Stimulated activated naive B cell treated with anti-CD40 and anti-IgM and Interleukin-4, amounts not matched to agents 10 μg/mL and 1 μg/mL and 100 μg/mL, for 72 hours (primary cell): ENCODE measurements at regions not wholly inside any gene's neighbourhood (a gene's known extent, or its start where the extent isn't known, plus 50 kb on each side); places are given as distances from the start of the nearest gene placed in this dataset.
"Not testable (repeated sequence)": the region's sequence is repeated elsewhere in the genome, so short reads cannot be mapped to it uniquely, and the experiment has no call there.

Experiments
- ATAC-seq, 2 donors: fragments of 150-1000 bp; cut with Tn5 transposase; replicated peaks; 2 replicates each; pipeline ENCODE4 v1.10.0; 2021; ENCODE audit warnings: moderate library complexity in 1 of 2
- DNase-seq: peaks from one replicate; pipeline ENCODE4 v3.0.0; 2021
- H3K27ac Mint-ChIP-seq: one replicate; pipeline ENCODE4 v1.8.0; 2022; ENCODE audit warnings: mild to moderate bottlenecking, mixed read lengths
- H3K27me3 Mint-ChIP-seq, 2 donors: one replicate each; pipeline ENCODE4 v1.8.0; 2022; ENCODE audit warnings: mixed read lengths in 2 of 2
- H3K36me3 Mint-ChIP-seq, 2 donors: one replicate each; pipeline ENCODE4 v1.8.0; 2022; ENCODE audit warnings: mixed read lengths in 2 of 2, mild to moderate bottlenecking in 1 of 2
- H3K4me1 Mint-ChIP-seq, 2 donors: one replicate each; pipeline ENCODE4 v1.8.0; 2022; ENCODE audit warnings: mixed read lengths in 2 of 2, mild to moderate bottlenecking in 1 of 2
- H3K4me3 Mint-ChIP-seq, 2 donors: one replicate each; pipeline ENCODE4 v1.8.0; 2022; ENCODE audit warnings: mild to moderate bottlenecking in 2 of 2, mixed read lengths in 2 of 2, moderate library complexity in 1 of 2
- H3K9me3 Mint-ChIP-seq, 2 donors: one replicate each; pipeline ENCODE4 v1.8.0; 2022; ENCODE audit warnings: mixed read lengths in 2 of 2, mild to moderate bottlenecking in 1 of 2

- Mint-ChIP-seq H3K27ac (no peak overlapping the region), H3K36me3 (no peaks in the 10 kb centered on the region), H3K27me3 (no peaks in the 10 kb centered on the region), H3K4me1 (no peaks in the 10 kb centered on the region), H3K4me3 (no peak overlapping the region), H3K9me3 (no peaks in the 10 kb centered on the region)
- DNase-seq (no peak), ATAC-seq (no peak)
Observed at GRCh38 chr20:7790189-7790588, 150.1 kb downstream of the HAO1 start.

GRCh38 chr20:7792150-7792869, 147.9 kb downstream of the HAO1 start:
- no peak for ATAC-seq

GRCh38 chr20:7798176-7798575, 142.1 kb downstream of the HAO1 start:
- no peak overlapping the region for H3K4me3 Mint-ChIP-seq
- no peak for ATAC-seq
- H3K36me3 Mint-ChIP-seq: no peaks in the 10 kb centered on the region
- H3K27ac Mint-ChIP-seq: no peak overlapping the region
- no peaks in the 10 kb centered on the region for H3K4me1 Mint-ChIP-seq
- no peaks in the 10 kb centered on the region for H3K27me3 Mint-ChIP-seq
- H3K9me3 Mint-ChIP-seq: peaks cover 0 to 6% of the 10 kb centered on the region in 2 donors
- no peak for DNase-seq

More at GRCh38 chr20:7792150-7792869, 147.9 kb downstream of the HAO1 start:
- no peaks in the 10 kb centered on the region for H3K36me3 Mint-ChIP-seq
- no peak overlapping the region for H3K27ac Mint-ChIP-seq
- H3K9me3 Mint-ChIP-seq: no peaks in the 10 kb centered on the region
- no peaks in the 10 kb centered on the region for H3K27me3 Mint-ChIP-seq
- no peak overlapping the region for H3K4me3 Mint-ChIP-seq
- no peak for DNase-seq
- no peaks in the 10 kb centered on the region for H3K4me1 Mint-ChIP-seq

- DNase-seq (no peak), ATAC-seq (no peak)
- no peaks in the 10 kb centered on the region for H3K36me3 Mint-ChIP-seq
- H3K9me3 Mint-ChIP-seq: peaks cover 0 to 6% of the 10 kb centered on the region in 2 donors
- peaks cover 0 to 4% of the 10 kb centered on the region in 2 donors for H3K27me3 Mint-ChIP-seq
- no peak overlapping the region for H3K4me3 Mint-ChIP-seq
- H3K4me1 Mint-ChIP-seq: no peaks in the 10 kb centered on the region
- no peak overlapping the region for H3K27ac Mint-ChIP-seq
Observed at GRCh38 chr20:7799862-7800261, 140.4 kb downstream of the HAO1 start.

GRCh38 chr20:7803411-7804151, 136.7 kb downstream of the HAO1 start:
- DNase-seq, H3K4me1 Mint-ChIP-seq: not testable (repeated sequence)

GRCh38 chr20:7806831-7807230, 133.4 kb downstream of the HAO1 start:
- peaks cover 0 to 2% of the 10 kb centered on the region in 2 donors for H3K36me3 Mint-ChIP-seq
- H3K9me3 Mint-ChIP-seq: peaks cover 18 to 25% of the 10 kb centered on the region in 2 donors
- no peak for ATAC-seq
- DNase-seq: no peak
- H3K4me3 Mint-ChIP-seq: no peak overlapping the region
- H3K4me1 Mint-ChIP-seq: no peaks in the 10 kb centered on the region
- H3K27me3 Mint-ChIP-seq: peaks cover 4% of the 10 kb centered on the region in 2 donors
- no peak overlapping the region for H3K27ac Mint-ChIP-seq

More at GRCh38 chr20:7803411-7804151, 136.7 kb downstream of the HAO1 start:
- H3K27ac Mint-ChIP-seq, H3K36me3 Mint-ChIP-seq, H3K4me3 Mint-ChIP-seq, ATAC-seq, H3K27me3 Mint-ChIP-seq: not testable (repeated sequence)
- peaks cover 8 to 16% of the 10 kb centered on the region in 2 donors for H3K9me3 Mint-ChIP-seq

GRCh38 chr20:7817286-7817685, 123.0 kb downstream of the HAO1 start:
- no peaks in the 10 kb centered on the region for H3K4me1 Mint-ChIP-seq
- DNase-seq: no peak

GRCh38 chr20:7818477-7818876, 121.8 kb downstream of the HAO1 start:
- H3K4me3 Mint-ChIP-seq: no peak overlapping the region
- no peaks in the 10 kb centered on the region for H3K36me3 Mint-ChIP-seq
- no peak overlapping the region for H3K27ac Mint-ChIP-seq
- ATAC-seq (no peak), DNase-seq (no peak)
- H3K9me3 Mint-ChIP-seq: peaks cover 0 to 2% of the 10 kb centered on the region in 2 donors
- no peaks in the 10 kb centered on the region for H3K4me1 Mint-ChIP-seq
- no peaks in the 10 kb centered on the region for H3K27me3 Mint-ChIP-seq

More at GRCh38 chr20:7817286-7817685, 123.0 kb downstream of the HAO1 start:
- no peaks in the 10 kb centered on the region for H3K27me3 Mint-ChIP-seq
- no peak overlapping the region for H3K27ac Mint-ChIP-seq
- H3K36me3 Mint-ChIP-seq: no peaks in the 10 kb centered on the region
- no peak for ATAC-seq
- no peaks in the 10 kb centered on the region for H3K9me3 Mint-ChIP-seq
- H3K4me3 Mint-ChIP-seq: no peak overlapping the region

- Mint-ChIP-seq H3K4me1 (no peaks in the 10 kb centered on the region), H3K36me3 (no peaks in the 10 kb centered on the region), H3K4me3 (no peak overlapping the region), H3K27ac (no peak overlapping the region), H3K27me3 (no peaks in the 10 kb centered on the region), H3K9me3 (peaks cover 0 to 2% of the 10 kb centered on the region in 2 donors)
- ATAC-seq (no peak), DNase-seq (no peak)
Observed at GRCh38 chr20:7820897-7821296, 119.4 kb downstream of the HAO1 start.

- Mint-ChIP-seq H3K9me3 (peaks cover 0 to 2% of the 10 kb centered on the region in 2 donors), H3K4me1 (no peaks in the 10 kb centered on the region), H3K4me3 (no peak overlapping the region), H3K36me3 (no peaks in the 10 kb centered on the region), H3K27me3 (no peaks in the 10 kb centered on the region), H3K27ac (no peak overlapping the region)
- no peak for ATAC-seq
- no peak for DNase-seq
Observed at GRCh38 chr20:7822772-7823171, 117.5 kb downstream of the HAO1 start.

- Mint-ChIP-seq H3K4me3 (no peak overlapping the region), H3K4me1 (no peaks in the 10 kb centered on the region), H3K9me3 (peaks cover 2 to 6% of the 10 kb centered on the region in 2 donors), H3K27ac (no peak overlapping the region), H3K36me3 (peaks cover 0 to under 1% of the 10 kb centered on the region in 2 donors), H3K27me3 (no peaks in the 10 kb centered on the region)
- DNase-seq (no peak), ATAC-seq (no peak)
Observed at GRCh38 chr20:7828437-7828836, 111.8 kb downstream of the HAO1 start.

- DNase-seq (no peak), ATAC-seq (no peak)
- Mint-ChIP-seq H3K4me3 (no peak overlapping the region), H3K9me3 (peaks cover 4 to 6% of the 10 kb centered on the region in 2 donors), H3K4me1 (no peaks in the 10 kb centered on the region), H3K27me3 (no peaks in the 10 kb centered on the region), H3K27ac (no peak overlapping the region), H3K36me3 (peaks cover 0 to 1% of the 10 kb centered on the region in 2 donors)
Observed at GRCh38 chr20:7829031-7829430, 111.2 kb downstream of the HAO1 start.

GRCh38 chr20:7829776-7830175, 110.5 kb downstream of the HAO1 start:
- no peaks in the 10 kb centered on the region for H3K27me3 Mint-ChIP-seq
- DNase-seq: no peak
- peaks cover 4 to 9% of the 10 kb centered on the region in 2 donors for H3K9me3 Mint-ChIP-seq
- peaks cover 0 to 1% of the 10 kb centered on the region in 2 donors for H3K36me3 Mint-ChIP-seq
- no peaks in the 10 kb centered on the region for H3K4me1 Mint-ChIP-seq
- ATAC-seq: no peak
- no peak overlapping the region for H3K4me3 Mint-ChIP-seq
- no peak overlapping the region for H3K27ac Mint-ChIP-seq
